Right lobe of liver (tissue), 6 donors: ENCODE measurements at regions not wholly inside any gene's neighbourhood (a gene's known extent, or its start where the extent isn't known, plus 50 kb on each side); places are given as distances from the start of the nearest gene placed in this dataset.
A peak's percentile ranks its signal among the peaks of the same experiment; 100 is the strongest.

Experiments used
- ATAC-seq, 4 donors: fragments of 200-7000 bp; cut with Tn5 transposase; one replicate each; pipeline ENCODE4 v1.9.1; 2020; ENCODE audit warnings: mild to moderate bottlenecking in 4 of 4, moderate library complexity in 4 of 4
- DNase-seq, 3 donors: peaks; one replicate each; pipeline ENCODE4 v3.0.0-alpha.2; 2020
- H3K27ac ChIP-seq, 3 donors: fragments of 200-600 bp; one replicate each; pipeline ENCODE4 v1.8.0; 2022
- H3K27me3 ChIP-seq, 2 donors: fragments of 200-600 bp; one replicate each; pipeline ENCODE4 v1.8.0; 2022
- H3K36me3 ChIP-seq, 4 donors: fragments of 200-600 bp; sonication (generic) in 1 of 4; one replicate each; pipeline versions ENCODE4 v1.5.1 to v1.8.0; 2017 to 2022; ENCODE audit warnings: control low read depth in 1 of 4
- H3K4me1 ChIP-seq, 4 donors: fragments of 200-600 bp; sonication (generic) in 1 of 4; one replicate each; pipeline versions ENCODE4 v1.5.1 to v1.8.0; 2017 to 2022; ENCODE audit warnings: control low read depth in 1 of 4
- H3K4me3 ChIP-seq, 3 donors: fragments of 200-600 bp; one replicate each; pipeline ENCODE4 v1.8.0; 2022
- H3K9me3 ChIP-seq, 4 donors: fragments of 200-600 bp; sonication (generic) in 1 of 4; one replicate each; pipeline versions ENCODE4 v1.5.1 to v1.8.0; 2017 to 2022; ENCODE audit warnings: control low read depth in 1 of 4
- POLR2A ChIP-seq: fragments of 450-650 bp; IDR thresholded peaks from one replicate; pipeline ENCODE4 v1.6.1; 2017; ENCODE audit warnings: antibody characterized with exemption, mild to moderate bottlenecking
- WGBS: methylation state at CpG from one replicate; pipeline ENCODE4 v1.1.6; 2018; ENCODE audit warnings: low coverage, low lambda C conversion rate; ENCODE audit not compliant: insufficient coverage; ENCODE audit errors: missing lambda C conversion rate; 5-methylcytosine and 5-hydroxymethylcytosine counted together
- intact Hi-C, 2 donors: fragments of 100-400 bp; cut with DNase I; formaldehyde crosslinking; loops; one replicate each; pipeline versions ENCODE4 v1.11.2 to v1.14.1; 2022
- TF ChIP-seq, protein P1 (sequence below), 4 donors: fragments of 200-600 bp in 3 of 4; fragments of 450-650 bp in 1 of 4; IDR thresholded peaks; one replicate each; pipeline versions ENCODE4 v1.5.1 to v1.8.0; 2016 to 2022; ENCODE audit warnings: antibody characterized with exemption in 4 of 4, mild to moderate bottlenecking in 2 of 4
- donor health status: DM: no; HTN: yes; CAD: no.
- donor health status: DM: no; HTN: no; CAD: no.
- donor health status: DM: no; HTN: no; CAD: no.
- donor health status: DM: no; HTN: yes; CAD: no.
- donor health status: DM: no; HTN: yes; CAD: no.

- ATAC-seq (peak in 1 of 4 donors; percentile 29), DNase-seq (no peak)
- no peaks in the 10 kb centered on the region for H3K9me3 ChIP-seq
- H3K4me3 ChIP-seq = no peak overlapping the region
- TF ChIP-seq POLR2A = no peak
- TF ChIP-seq, protein P1, sequence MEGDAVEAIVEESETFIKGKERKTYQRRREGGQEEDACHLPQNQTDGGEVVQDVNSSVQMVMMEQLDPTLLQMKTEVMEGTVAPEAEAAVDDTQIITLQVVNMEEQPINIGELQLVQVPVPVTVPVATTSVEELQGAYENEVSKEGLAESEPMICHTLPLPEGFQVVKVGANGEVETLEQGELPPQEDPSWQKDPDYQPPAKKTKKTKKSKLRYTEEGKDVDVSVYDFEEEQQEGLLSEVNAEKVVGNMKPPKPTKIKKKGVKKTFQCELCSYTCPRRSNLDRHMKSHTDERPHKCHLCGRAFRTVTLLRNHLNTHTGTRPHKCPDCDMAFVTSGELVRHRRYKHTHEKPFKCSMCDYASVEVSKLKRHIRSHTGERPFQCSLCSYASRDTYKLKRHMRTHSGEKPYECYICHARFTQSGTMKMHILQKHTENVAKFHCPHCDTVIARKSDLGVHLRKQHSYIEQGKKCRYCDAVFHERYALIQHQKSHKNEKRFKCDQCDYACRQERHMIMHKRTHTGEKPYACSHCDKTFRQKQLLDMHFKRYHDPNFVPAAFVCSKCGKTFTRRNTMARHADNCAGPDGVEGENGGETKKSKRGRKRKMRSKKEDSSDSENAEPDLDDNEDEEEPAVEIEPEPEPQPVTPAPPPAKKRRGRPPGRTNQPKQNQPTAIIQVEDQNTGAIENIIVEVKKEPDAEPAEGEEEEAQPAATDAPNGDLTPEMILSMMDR (IDR thresholded peaks at IDR 0.05) = no peak
- no peaks in the 10 kb centered on the region for H3K27me3 ChIP-seq
- H3K36me3 ChIP-seq = no peaks in the 10 kb centered on the region
- WGBS = no CpG with 5 or more reads among the region's 6 CpGs
- H3K27ac ChIP-seq = no peak overlapping the region
- intact Hi-C loops = no loop called here
- no peaks in the 10 kb centered on the region for H3K4me1 ChIP-seq
These were observed 115.3 kb upstream of the SPIN1 start for GRCh38 chr9:88272986-88273385.

- DNase-seq = no peak
- H3K27me3 ChIP-seq = no peaks in the 10 kb centered on the region
- H3K4me1 ChIP-seq = peaks cover 0 to 4% (median 0%) of the 10 kb centered on the region in 4 donors
- WGBS = 61% methylated on average over 3 of the region's 3 CpGs
- H3K27ac ChIP-seq = no peak overlapping the region
- no peaks in the 10 kb centered on the region for H3K9me3 ChIP-seq
- no peaks in the 10 kb centered on the region for H3K36me3 ChIP-seq
- TF ChIP-seq, protein P1 (IDR thresholded peaks at IDR 0.05) = no peak
- no peak for TF ChIP-seq POLR2A
- intact Hi-C loops = no loop called here
- ATAC-seq = no peak
- no peak overlapping the region for H3K4me3 ChIP-seq
These were observed 117.8 kb upstream of the SPIN1 start for GRCh38 chr9:88270413-88270812.

DNA sequence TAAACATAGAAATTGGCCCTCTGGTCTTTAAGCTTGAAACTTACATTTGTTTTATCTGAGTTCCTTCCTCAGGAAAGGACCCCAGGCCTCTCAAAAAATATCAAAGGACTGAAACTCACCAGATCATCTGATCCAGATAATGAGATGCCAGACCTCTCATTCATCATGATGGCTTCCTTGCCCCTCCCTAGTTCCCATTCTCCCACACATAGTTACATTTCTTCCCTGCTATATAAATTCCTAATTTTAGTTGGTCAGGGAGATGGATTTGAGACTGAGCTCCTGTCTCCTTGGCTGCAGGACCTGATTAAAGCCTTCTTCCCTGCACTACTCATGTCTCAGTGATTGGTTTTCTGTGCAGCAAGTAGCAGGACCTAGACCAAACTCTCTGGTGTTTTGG, 119.4 kb upstream of the SPIN1 start:
- H3K4me1 ChIP-seq = peaks cover 0 to 4% (median 0%) of the 10 kb centered on the region in 4 donors
- intact Hi-C loops = no loop called here
- no peak overlapping the region for H3K4me3 ChIP-seq
- no peaks in the 10 kb centered on the region for H3K9me3 ChIP-seq
- no peaks in the 10 kb centered on the region for H3K36me3 ChIP-seq
- TF ChIP-seq, protein P1 (IDR thresholded peaks at IDR 0.05) = no peak
- no peak for TF ChIP-seq POLR2A
- DNase-seq (no peak), ATAC-seq (no peak)
- H3K27ac ChIP-seq = no peak overlapping the region
- H3K27me3 ChIP-seq = no peaks in the 10 kb centered on the region

GRCh38 chr9:88267283-88267682, 121.0 kb upstream of the SPIN1 start:
- no peak overlapping the region for H3K27ac ChIP-seq
- no peaks in the 10 kb centered on the region for H3K27me3 ChIP-seq
- H3K9me3 ChIP-seq = no peaks in the 10 kb centered on the region
- no peak overlapping the region for H3K4me3 ChIP-seq
- no peaks in the 10 kb centered on the region for H3K36me3 ChIP-seq
- intact Hi-C loops = no loop called here
- DNase-seq (no peak), ATAC-seq (peak in 2 of 4 donors; percentile 23 to 29)
- TF ChIP-seq, protein P1 (IDR thresholded peaks at IDR 0.05) = no peak
- no peak for TF ChIP-seq POLR2A
- 43% methylated on average over 4 of the region's 4 CpGs for WGBS
- H3K4me1 ChIP-seq = peaks cover 0 to 4% (median 0%) of the 10 kb centered on the region in 4 donors

- 90% methylated on average over 2 of the region's 2 CpGs for WGBS
- H3K36me3 ChIP-seq = no peaks in the 10 kb centered on the region
- peaks cover 0 to 4% (median 0%) of the 10 kb centered on the region in 4 donors for H3K4me1 ChIP-seq
- ATAC-seq (no peak), DNase-seq (no peak)
- no peaks in the 10 kb centered on the region for H3K27me3 ChIP-seq
- H3K27ac ChIP-seq = no peak overlapping the region
- H3K4me3 ChIP-seq = no peak overlapping the region
- intact Hi-C loops = no loop called here
- H3K9me3 ChIP-seq = no peaks in the 10 kb centered on the region
- TF ChIP-seq, protein P1 (IDR thresholded peaks at IDR 0.05) = no peak
- TF ChIP-seq POLR2A = no peak
These were observed 121.8 kb upstream of the SPIN1 start for GRCh38 chr9:88266416-88266815.
